ENCODE measurements at regions not wholly inside any gene's neighbourhood (a gene's known extent, or its start where the extent isn't known, plus 50 kb on each side); places are given as distances from the start of the nearest gene placed in this dataset.

- Histone ChIP-seq H3K36me3 (no peaks in the 10 kb centered on the region), H3K9me3 (no peaks in the 10 kb centered on the region), H3K4me1 (no peaks in the 10 kb centered on the region), H3K27ac (no peak overlapping the region), H3K4me3 (no peak overlapping the region), H3K27me3 (no peaks in the 10 kb centered on the region)
- intact Hi-C loops (cut with DNase I), result no loop called here
- TF ChIP-seq CTCF (IDR thresholded peaks at IDR 0.05), result no peak
- DNase-seq (ENCODE audit: low spot score in 2 of 2), result no peak
These were observed 210.4 kb upstream of the ZNF536 start for GRCh38 chr19:30161770-30162169.

GRCh38 chr19:30162718-30163117 lies 209.5 kb upstream of the ZNF536 start:
- Histone ChIP-seq H3K27ac (no peak overlapping the region), H3K4me3 (no peak overlapping the region), H3K36me3 (no peaks in the 10 kb centered on the region), H3K9me3 (no peaks in the 10 kb centered on the region), H3K27me3 (no peaks in the 10 kb centered on the region), H3K4me1 (no peaks in the 10 kb centered on the region)
- DNase-seq (ENCODE audit: low spot score in 2 of 2), result no peak
- no peak for TF ChIP-seq CTCF (IDR thresholded peaks at IDR 0.05)
- intact Hi-C loops (cut with DNase I), result no loop called here

- H3K4me3 ChIP-seq, result no peak overlapping the region
- intact Hi-C loops (cut with DNase I), result no loop called here
- no peak for TF ChIP-seq CTCF (IDR thresholded peaks at IDR 0.05)
These were observed 208.5 kb upstream of the ZNF536 start for GRCh38 chr19:30163663-30164062.

GRCh38 chr19:30165228-30165813 lies 206.9 kb upstream of the ZNF536 start:
- H3K9me3 ChIP-seq, result no peaks in the 10 kb centered on the region
- H3K4me3 ChIP-seq, result no peak overlapping the region
- H3K27ac ChIP-seq, result no peak overlapping the region
- H3K4me1 ChIP-seq, result no peaks in the 10 kb centered on the region
- peak in 1 of 2 donors; percentile 51 for DNase-seq (ENCODE audit: low spot score in 2 of 2)
- intact Hi-C loops (cut with DNase I), result no loop called here
- TF ChIP-seq CTCF (IDR thresholded peaks at IDR 0.05), result no peak
- no peaks in the 10 kb centered on the region for H3K36me3 ChIP-seq
- H3K27me3 ChIP-seq, result no peaks in the 10 kb centered on the region

More at GRCh38 chr19:30163663-30164062, 208.5 kb upstream of the ZNF536 start:
- H3K27ac ChIP-seq, result no peak overlapping the region
- no peaks in the 10 kb centered on the region for H3K4me1 ChIP-seq
- DNase-seq (ENCODE audit: low spot score in 2 of 2), result peak in 1 of 2 donors; percentile 41
- H3K27me3 ChIP-seq, result no peaks in the 10 kb centered on the region
- no peaks in the 10 kb centered on the region for H3K36me3 ChIP-seq
- H3K9me3 ChIP-seq, result no peaks in the 10 kb centered on the region

GRCh38 chr19:30167206-30167868 lies 204.8 kb upstream of the ZNF536 start:
- DNase-seq (ENCODE audit: low spot score in 2 of 2), result no peak
- no peaks in the 10 kb centered on the region for H3K4me1 ChIP-seq
- no peaks in the 10 kb centered on the region for H3K9me3 ChIP-seq
- intact Hi-C loops (cut with DNase I), result no loop called here
- no peaks in the 10 kb centered on the region for H3K27me3 ChIP-seq
- H3K36me3 ChIP-seq, result no peaks in the 10 kb centered on the region
- no peak overlapping the region for H3K27ac ChIP-seq
- no peak for TF ChIP-seq CTCF (IDR thresholded peaks at IDR 0.05)
- H3K4me3 ChIP-seq, result no peak overlapping the region
